Left ventricle myocardium inferior (tissue), 1 donor: ENCODE measurements at regions not wholly inside any gene's neighbourhood (a gene's known extent, or its start where the extent isn't known, plus 50 kb on each side); places are given as distances from the start of the nearest gene placed in this dataset.

ENCODE experiments used
- DNase-seq: peaks from one replicate; pipeline ENCODE4 v3.0.0-alpha.2; 2020
- H3K27ac ChIP-seq: fragments of 200-600 bp; replicated peaks from 2 replicates; pipeline ENCODE4 v1.8.0; 2021
- H3K27me3 ChIP-seq: fragments of 200-600 bp; 2 replicates; pipeline ENCODE4 v1.8.0; 2021; ENCODE audit warnings: low read depth
- H3K36me3 ChIP-seq: fragments of 200-600 bp; 2 replicates; pipeline ENCODE4 v1.8.0; 2021
- H3K4me1 ChIP-seq: fragments of 200-600 bp; 2 replicates; pipeline ENCODE4 v1.8.0; 2021
- H3K4me3 ChIP-seq: fragments of 200-600 bp; 2 replicates; pipeline ENCODE4 v1.8.0; 2021; ENCODE audit warnings: mild to moderate bottlenecking, moderate library complexity
- H3K9me3 ChIP-seq: fragments of 200-600 bp; replicated peaks from 2 replicates; pipeline ENCODE4 v1.8.0; 2021
- intact Hi-C: fragments of 100-400 bp; cut with micrococcal nuclease; formaldehyde crosslinking; loops from one replicate; pipeline ENCODE4 v1.11.0; 2022
- TF ChIP-seq, protein P1 (sequence below): fragments of 200-600 bp; IDR thresholded peaks from 2 replicates; pipeline ENCODE4 v1.8.0; 2021; ENCODE audit warnings: antibody characterized with exemption, mild to moderate bottlenecking, borderline replicate concordance
- donor health status: DM: no; HTN: yes; CAD: no; lungs with severe emphysema.

DNA sequence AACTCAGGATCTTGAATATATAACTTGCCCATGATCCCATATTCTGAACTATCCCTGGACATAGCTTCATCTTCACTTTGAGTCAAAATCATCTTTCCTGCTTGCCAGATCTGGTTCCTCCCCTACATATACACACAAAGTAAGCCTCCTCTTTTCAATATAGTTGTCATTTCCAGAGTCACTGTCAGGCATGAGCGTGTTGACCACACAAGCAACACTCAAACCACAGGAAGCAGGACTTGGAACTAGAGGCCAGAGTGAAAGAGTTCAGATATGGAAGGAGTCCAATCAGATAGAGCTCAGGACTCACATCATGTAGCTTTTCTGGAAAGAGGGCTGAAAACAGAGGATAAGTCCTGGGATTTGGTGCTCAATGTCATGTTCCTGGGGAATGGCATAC lies 1140.6 kb downstream of the BCL11B start:
- intact Hi-C loops, result no loop called here
- DNase-seq, result no peak
- Histone ChIP-seq H3K27me3 (peaks cover 38% of the 10 kb centered on the region), H3K36me3 (no peaks in the 10 kb centered on the region), H3K27ac (no peak overlapping the region), H3K4me3 (no peak overlapping the region), H3K9me3 (no peaks in the 10 kb centered on the region), H3K4me1 (no peaks in the 10 kb centered on the region)
- TF ChIP-seq, protein P1, sequence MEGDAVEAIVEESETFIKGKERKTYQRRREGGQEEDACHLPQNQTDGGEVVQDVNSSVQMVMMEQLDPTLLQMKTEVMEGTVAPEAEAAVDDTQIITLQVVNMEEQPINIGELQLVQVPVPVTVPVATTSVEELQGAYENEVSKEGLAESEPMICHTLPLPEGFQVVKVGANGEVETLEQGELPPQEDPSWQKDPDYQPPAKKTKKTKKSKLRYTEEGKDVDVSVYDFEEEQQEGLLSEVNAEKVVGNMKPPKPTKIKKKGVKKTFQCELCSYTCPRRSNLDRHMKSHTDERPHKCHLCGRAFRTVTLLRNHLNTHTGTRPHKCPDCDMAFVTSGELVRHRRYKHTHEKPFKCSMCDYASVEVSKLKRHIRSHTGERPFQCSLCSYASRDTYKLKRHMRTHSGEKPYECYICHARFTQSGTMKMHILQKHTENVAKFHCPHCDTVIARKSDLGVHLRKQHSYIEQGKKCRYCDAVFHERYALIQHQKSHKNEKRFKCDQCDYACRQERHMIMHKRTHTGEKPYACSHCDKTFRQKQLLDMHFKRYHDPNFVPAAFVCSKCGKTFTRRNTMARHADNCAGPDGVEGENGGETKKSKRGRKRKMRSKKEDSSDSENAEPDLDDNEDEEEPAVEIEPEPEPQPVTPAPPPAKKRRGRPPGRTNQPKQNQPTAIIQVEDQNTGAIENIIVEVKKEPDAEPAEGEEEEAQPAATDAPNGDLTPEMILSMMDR, result no peak

- Histone ChIP-seq H3K36me3 (no peaks in the 10 kb centered on the region), H3K27me3 (peaks cover 62% of the 10 kb centered on the region), H3K27ac (no peak overlapping the region), H3K9me3 (no peaks in the 10 kb centered on the region), H3K4me3 (no peak overlapping the region), H3K4me1 (no peaks in the 10 kb centered on the region)
- intact Hi-C loops, result no loop called here
- TF ChIP-seq, protein P1, result no peak
- no peak for DNase-seq
Observed at GRCh38 chr14:98133806-98134205, 1138.2 kb downstream of the BCL11B start.

- intact Hi-C loops, result no loop called here
- peaks cover 84% of the 10 kb centered on the region for H3K27me3 ChIP-seq
Observed at GRCh38 chr14:98136012-98136789, 1135.8 kb downstream of the BCL11B start.

GRCh38 chr14:98137131-98138025 lies 1134.6 kb downstream of the BCL11B start:
- TF ChIP-seq, protein P1, result no peak
- Histone ChIP-seq H3K27me3 (peaks cover 89% of the 10 kb centered on the region), H3K36me3 (no peaks in the 10 kb centered on the region), H3K9me3 (no peaks in the 10 kb centered on the region), H3K4me1 (no peaks in the 10 kb centered on the region), H3K27ac (no peak overlapping the region), H3K4me3 (no peak overlapping the region)
- intact Hi-C loops, result no loop called here
- DNase-seq, result no peak

More at GRCh38 chr14:98136012-98136789, 1135.8 kb downstream of the BCL11B start:
- no peak for DNase-seq
- H3K4me1 ChIP-seq, result no peaks in the 10 kb centered on the region
- no peaks in the 10 kb centered on the region for H3K36me3 ChIP-seq
- no peaks in the 10 kb centered on the region for H3K9me3 ChIP-seq
- no peak overlapping the region for H3K27ac ChIP-seq
- no peak overlapping the region for H3K4me3 ChIP-seq
- TF ChIP-seq, protein P1, result no peak

GRCh38 chr14:98138666-98139065 lies 1133.3 kb downstream of the BCL11B start:
- no peak overlapping the region for H3K4me3 ChIP-seq
- H3K4me1 ChIP-seq, result no peaks in the 10 kb centered on the region
- intact Hi-C loops, result no loop called here
- DNase-seq, result no peak
- TF ChIP-seq, protein P1, result peak; percentile 36
- H3K9me3 ChIP-seq, result no peaks in the 10 kb centered on the region
- H3K27ac ChIP-seq, result no peak overlapping the region
- H3K36me3 ChIP-seq, result no peaks in the 10 kb centered on the region
- peaks cover 82% of the 10 kb centered on the region for H3K27me3 ChIP-seq
